ENCODE measurements at regions not wholly inside any gene's neighbourhood (a gene's known extent, or its start where the extent isn't known, plus 50 kb on each side); places are given as distances from the start of the nearest gene placed in this dataset.

DNA sequence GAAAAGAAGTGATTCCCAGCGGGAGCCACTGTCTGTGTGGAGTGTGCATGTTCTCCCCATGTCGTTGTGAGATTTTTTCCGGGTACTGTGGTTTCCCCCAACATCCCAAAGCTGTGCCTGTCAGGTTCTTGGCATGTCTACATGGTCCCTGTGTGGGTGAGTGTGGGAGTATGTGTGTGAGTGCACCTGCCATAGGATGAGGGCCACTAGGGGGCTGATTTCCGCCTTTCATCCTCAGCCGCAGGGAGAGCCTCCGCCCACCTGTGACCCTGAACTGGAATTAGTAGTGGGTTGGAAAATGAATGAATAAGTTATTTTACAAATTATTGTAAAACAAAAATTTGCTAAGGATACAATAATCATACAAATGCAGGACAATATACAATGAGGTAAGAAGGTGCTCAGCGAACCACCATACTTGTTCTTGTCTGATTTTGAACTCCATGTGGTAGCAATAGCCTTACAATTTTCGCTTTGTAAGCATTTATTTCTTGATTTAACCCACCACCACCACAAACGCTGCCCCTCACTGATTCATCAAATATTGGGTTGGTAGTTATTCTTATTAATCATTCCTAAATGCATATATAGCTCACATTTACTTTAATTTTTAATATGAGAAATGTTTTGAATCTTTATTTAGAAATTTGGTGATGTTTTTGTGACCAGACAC is 641.2 kb upstream of the VSTM2A start:
- intact Hi-C loops (cut with DNase I; ENCODE audit: low total_unique reads) = no loop called here
- 79 to 85% (median 82%) methylated on average over 9 of the region's 9 CpGs for WGBS, 5 donors
- TF ChIP-seq POLR2AphosphoS5 (IDR thresholded peaks at IDR 0.05) (no peak), POLR2A (IDR thresholded peaks at IDR 0.05) (no peak)
- Histone ChIP-seq H3K9me3 (peaks cover 0 to 43% (median 11%) of the 10 kb centered on the region in 8 donors), H3K4me3 (no peak overlapping the region), H3K27me3 (replicated peaks in 1 of 7) (no peaks in the 10 kb centered on the region), H3K27ac (no peak overlapping the region), H3K4me1 (no peaks in the 10 kb centered on the region), H3K36me3 (no peaks in the 10 kb centered on the region)
- no peak for DNase-seq

DNA sequence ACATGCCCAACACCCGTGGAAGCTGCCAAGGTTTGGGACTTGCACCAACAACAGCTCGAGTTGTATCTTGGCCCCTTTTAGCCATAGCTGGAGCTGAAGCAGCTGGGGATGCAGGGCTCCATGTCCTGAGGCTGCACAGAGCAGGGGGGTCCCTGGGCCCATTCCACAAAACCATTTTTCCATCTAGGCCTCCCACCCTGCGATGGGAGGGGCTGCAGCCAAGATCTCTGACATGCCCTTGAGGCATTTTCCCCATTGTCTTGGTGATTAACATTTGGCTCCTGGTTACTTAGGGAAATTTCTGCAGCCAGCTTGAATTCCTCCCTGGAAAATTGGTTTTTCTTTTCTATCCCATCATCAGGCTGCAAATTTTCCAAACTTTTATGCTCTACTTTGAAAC is 637.8 kb upstream of the VSTM2A start:
- peaks cover 0 to 70% (median 19%) of the 10 kb centered on the region in 8 donors for H3K9me3 ChIP-seq
- no peaks in the 10 kb centered on the region for H3K27me3 ChIP-seq (replicated peaks in 1 of 7)
- no peak for DNase-seq
- WGBS, 5 donors = 52 to 67% (median 56%) methylated on average over 3 of the region's 3 CpGs
- no peak overlapping the region for H3K27ac ChIP-seq
- no peak overlapping the region for H3K4me3 ChIP-seq
- TF ChIP-seq POLR2A (IDR thresholded peaks at IDR 0.05) (no peak), POLR2AphosphoS5 (IDR thresholded peaks at IDR 0.05) (no peak)
- TF ChIP-seq, protein P1, sequence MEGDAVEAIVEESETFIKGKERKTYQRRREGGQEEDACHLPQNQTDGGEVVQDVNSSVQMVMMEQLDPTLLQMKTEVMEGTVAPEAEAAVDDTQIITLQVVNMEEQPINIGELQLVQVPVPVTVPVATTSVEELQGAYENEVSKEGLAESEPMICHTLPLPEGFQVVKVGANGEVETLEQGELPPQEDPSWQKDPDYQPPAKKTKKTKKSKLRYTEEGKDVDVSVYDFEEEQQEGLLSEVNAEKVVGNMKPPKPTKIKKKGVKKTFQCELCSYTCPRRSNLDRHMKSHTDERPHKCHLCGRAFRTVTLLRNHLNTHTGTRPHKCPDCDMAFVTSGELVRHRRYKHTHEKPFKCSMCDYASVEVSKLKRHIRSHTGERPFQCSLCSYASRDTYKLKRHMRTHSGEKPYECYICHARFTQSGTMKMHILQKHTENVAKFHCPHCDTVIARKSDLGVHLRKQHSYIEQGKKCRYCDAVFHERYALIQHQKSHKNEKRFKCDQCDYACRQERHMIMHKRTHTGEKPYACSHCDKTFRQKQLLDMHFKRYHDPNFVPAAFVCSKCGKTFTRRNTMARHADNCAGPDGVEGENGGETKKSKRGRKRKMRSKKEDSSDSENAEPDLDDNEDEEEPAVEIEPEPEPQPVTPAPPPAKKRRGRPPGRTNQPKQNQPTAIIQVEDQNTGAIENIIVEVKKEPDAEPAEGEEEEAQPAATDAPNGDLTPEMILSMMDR (IDR thresholded peaks at IDR 0.05 in 8 of 11, conservative IDR thresholded peaks at IDR 0.05 in 3 of 11) = no peak
- no peaks in the 10 kb centered on the region for H3K4me1 ChIP-seq
- H3K36me3 ChIP-seq = no peaks in the 10 kb centered on the region
- intact Hi-C loops (cut with DNase I; ENCODE audit: low total_unique reads) = no loop called here

DNA sequence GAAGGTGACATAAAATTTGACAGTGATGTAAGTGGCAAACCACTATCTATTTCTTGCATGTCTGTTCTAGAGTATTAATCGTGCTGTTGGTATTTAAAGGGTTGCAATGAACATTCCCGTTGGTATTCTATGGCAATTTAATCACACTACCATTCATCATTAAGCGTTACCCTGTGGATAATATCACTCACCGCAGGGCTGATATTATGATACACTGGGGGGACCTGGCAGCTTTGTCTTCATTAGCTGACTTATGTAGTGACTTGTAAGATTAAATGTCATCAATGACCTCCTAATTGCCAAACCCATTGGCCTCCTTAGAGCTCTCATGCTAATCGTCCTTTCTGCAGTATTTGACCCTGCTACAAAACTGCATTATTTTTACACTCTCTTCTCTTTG is 624.5 kb upstream of the VSTM2A start:
- Histone ChIP-seq H3K4me3 (no peak overlapping the region), H3K27me3 (replicated peaks in 1 of 7) (no peaks in the 10 kb centered on the region), H3K27ac (no peak overlapping the region), H3K9me3 (peaks cover 0 to 41% (median 19%) of the 10 kb centered on the region in 8 donors), H3K4me1 (no peaks in the 10 kb centered on the region), H3K36me3 (no peaks in the 10 kb centered on the region)
- intact Hi-C loops (cut with DNase I; ENCODE audit: low total_unique reads) = no loop called here
- TF ChIP-seq, protein P1 (IDR thresholded peaks at IDR 0.05 in 8 of 11, conservative IDR thresholded peaks at IDR 0.05 in 3 of 11) = no peak
- TF ChIP-seq POLR2AphosphoS5 (IDR thresholded peaks at IDR 0.05) (no peak), POLR2A (IDR thresholded peaks at IDR 0.05) (no peak)
- 68 to 84% (median 76%) methylated on average over 5 of the region's 5 CpGs for WGBS, 5 donors
- no peak for DNase-seq

DNA sequence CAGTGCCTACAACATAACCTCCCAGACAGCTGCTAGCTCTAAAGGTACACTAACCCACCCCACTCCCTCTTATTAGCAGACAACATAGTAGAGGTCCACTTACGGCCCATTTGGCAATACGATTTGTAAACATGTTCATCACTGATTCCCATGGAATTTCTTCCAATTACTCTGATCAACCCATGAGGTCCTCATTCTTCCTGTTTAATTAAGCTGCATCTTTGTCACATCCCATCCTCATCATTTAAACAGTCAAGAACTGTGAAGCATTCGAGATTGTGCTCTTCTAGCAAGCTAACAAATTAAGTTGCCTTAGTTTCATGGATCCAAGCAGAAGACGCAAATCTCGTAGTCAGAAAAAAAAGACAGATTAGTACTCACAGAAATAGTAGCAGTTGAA is 622.2 kb upstream of the VSTM2A start:
- H3K36me3 ChIP-seq = no peaks in the 10 kb centered on the region
- intact Hi-C loops (cut with DNase I; ENCODE audit: low total_unique reads) = no loop called here
- H3K9me3 ChIP-seq = peaks cover 0 to 51% (median 16%) of the 10 kb centered on the region in 8 donors
- TF ChIP-seq, protein P1 (IDR thresholded peaks at IDR 0.05 in 8 of 11, conservative IDR thresholded peaks at IDR 0.05 in 3 of 11) = no peak
- TF ChIP-seq POLR2AphosphoS5 (IDR thresholded peaks at IDR 0.05) = no peak
- no peak for TF ChIP-seq POLR2A (IDR thresholded peaks at IDR 0.05)
- no peak overlapping the region for H3K27ac ChIP-seq
- no peaks in the 10 kb centered on the region for H3K27me3 ChIP-seq (replicated peaks in 1 of 7)
- no peak for DNase-seq
- H3K4me3 ChIP-seq = no peak overlapping the region
- 82 to 90% (median 84%) methylated on average over 5 of the region's 5 CpGs for WGBS, 5 donors
- H3K4me1 ChIP-seq = no peaks in the 10 kb centered on the region

Data from spleen (tissue), 11 donors.